DND-41 (cell line): ENCODE measurements at regions not wholly inside any gene's neighbourhood (a gene's known extent, or its start where the extent isn't known, plus 50 kb on each side); places are given as distances from the start of the nearest gene placed in this dataset.

ENCODE experiments used
- CTCF ChIP-seq: IDR thresholded peaks from 2 replicates; pipeline ENCODE4 v1.5.1; 2012; ENCODE audit warnings: borderline replicate concordance, low read length, moderate library complexity, mild to moderate bottlenecking; ENCODE audit not compliant: poor library complexity, severe bottlenecking; ENCODE audit errors: extremely low read depth
- EZH2 ChIP-seq: IDR thresholded peaks from 3 replicates; pipeline ENCODE4 v1.6.1; 2012; ENCODE audit warnings: borderline replicate concordance, low read depth, mild to moderate bottlenecking, moderate library complexity, low read length, inconsistent platforms; ENCODE audit not compliant: severe bottlenecking

DNA sequence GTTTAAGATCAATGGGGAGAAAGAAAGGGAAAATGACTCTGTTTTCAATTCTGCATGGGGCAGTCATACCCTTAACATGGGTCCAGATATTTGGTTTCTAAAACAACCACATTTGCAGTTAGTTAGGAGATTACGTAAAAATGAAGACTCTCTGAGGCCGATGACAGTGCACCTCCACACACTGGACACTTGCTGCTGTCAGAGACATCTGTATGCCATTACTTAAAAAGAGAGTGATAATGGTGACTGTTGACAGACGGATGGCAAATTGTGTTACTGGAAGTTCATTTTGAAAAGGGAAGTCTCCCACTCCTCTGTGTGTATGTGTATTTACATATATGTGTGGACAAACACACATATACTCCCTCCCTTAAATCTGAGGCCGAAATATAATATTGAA is 304.5 kb upstream of the SEMA6D start:
- no peak for TF ChIP-seq CTCF
- TF ChIP-seq EZH2 = no peak
